KOPT-K1 (cell line): ENCODE measurements at regions not wholly inside any gene's neighbourhood (a gene's known extent, or its start where the extent isn't known, plus 50 kb on each side); places are given as distances from the start of the nearest gene placed in this dataset.
"Not testable (repeated sequence)": the region's sequence is repeated elsewhere in the genome, so short reads cannot be mapped to it uniquely, and the experiment has no call there.

ENCODE experiments used
- H3K27ac ChIP-seq: fragments of 200-600 bp; sonication (generic); 2 replicates; pipeline ENCODE4 v1.5.1; 2016; ENCODE audit warnings: antibody characterized with exemption, mild to moderate bottlenecking, low read depth, low read length; ENCODE audit not compliant: poor library complexity, severe bottlenecking
- H3K36me3 ChIP-seq: fragments of 200-600 bp; sonication (generic); 2 replicates; pipeline ENCODE4 v1.5.1; 2017; ENCODE audit warnings: antibody characterized with exemption, mild to moderate bottlenecking, low read length, moderate library complexity; ENCODE audit not compliant: insufficient read depth
- H3K9me3 ChIP-seq: fragments of 200-600 bp; sonication (generic); 2 replicates; pipeline ENCODE4 v1.5.1; 2017; ENCODE audit warnings: antibody characterized with exemption, low read length, mild to moderate bottlenecking; ENCODE audit not compliant: insufficient read depth, poor library complexity, severe bottlenecking

DNA sequence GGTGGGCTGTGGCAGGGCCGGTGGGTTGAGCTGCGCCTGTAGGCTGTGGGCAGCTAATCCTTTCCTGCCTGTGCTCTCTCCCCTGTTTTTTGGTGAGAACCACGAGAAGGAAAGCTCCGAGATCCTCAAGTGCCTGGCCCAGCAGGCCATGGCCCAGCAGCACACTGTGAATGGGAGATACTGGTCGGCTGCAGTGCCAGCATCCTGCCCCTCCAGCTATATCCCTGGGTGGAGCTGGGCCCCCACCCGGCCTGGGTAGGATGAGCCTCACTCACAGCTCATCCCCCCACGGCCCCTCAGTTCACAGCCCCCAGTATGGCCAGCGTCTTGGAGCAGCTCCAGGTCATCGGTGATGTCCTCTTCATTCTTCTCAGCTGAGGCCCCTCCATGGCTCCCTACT is 164.4 kb upstream of the ZNF267 start:
- H3K9me3 ChIP-seq = no peaks in the 10 kb centered on the region
- H3K36me3 ChIP-seq = peaks cover 55% of the 10 kb centered on the region
- peak overlapping the region; percentile 60 for H3K27ac ChIP-seq

DNA sequence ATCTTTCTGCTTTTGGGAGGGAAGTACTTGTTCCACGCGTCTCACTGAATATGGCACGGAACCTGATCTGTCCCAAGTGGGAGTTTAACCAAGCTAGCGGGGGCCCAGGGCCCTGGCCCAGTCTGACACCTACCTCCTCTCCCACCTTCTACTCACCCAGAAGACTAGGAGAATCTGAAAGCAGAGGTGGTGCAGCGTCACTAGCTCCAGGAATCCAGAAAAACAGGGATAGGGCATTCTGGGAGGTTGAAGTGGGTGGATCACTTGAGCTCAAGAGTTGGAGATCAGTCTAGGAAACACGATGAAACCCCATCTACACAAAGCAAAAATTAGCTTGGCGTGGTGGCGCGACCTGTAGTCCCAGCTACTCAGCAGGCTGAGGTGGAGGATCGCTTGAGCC is 163.5 kb upstream of the ZNF267 start:
- no peak overlapping the region for H3K27ac ChIP-seq
- H3K9me3 ChIP-seq = no peaks in the 10 kb centered on the region
- peaks cover 52% of the 10 kb centered on the region for H3K36me3 ChIP-seq

DNA sequence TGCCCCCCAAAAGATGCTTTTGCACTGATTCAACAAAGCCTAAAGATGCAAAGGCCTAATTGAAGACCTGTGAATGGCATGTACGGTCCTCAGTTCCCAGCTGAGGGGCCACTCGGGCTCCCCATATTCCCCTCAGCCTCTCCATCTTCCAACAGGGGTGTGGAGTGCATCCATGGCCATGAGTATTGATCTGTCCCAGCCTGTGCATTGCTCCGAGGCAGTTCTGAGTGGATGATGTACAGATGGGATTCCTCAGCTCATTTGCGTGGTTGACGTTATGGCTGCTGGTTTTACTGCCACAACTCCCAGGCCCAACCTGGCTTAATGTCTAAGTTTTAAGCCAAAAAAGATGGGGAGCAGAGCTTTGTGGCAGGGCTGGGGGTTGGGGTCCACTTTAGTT is 162.7 kb upstream of the ZNF267 start:
- Histone ChIP-seq H3K36me3 (peaks cover 49% of the 10 kb centered on the region), H3K9me3 (no peaks in the 10 kb centered on the region), H3K27ac (no peak overlapping the region)

DNA sequence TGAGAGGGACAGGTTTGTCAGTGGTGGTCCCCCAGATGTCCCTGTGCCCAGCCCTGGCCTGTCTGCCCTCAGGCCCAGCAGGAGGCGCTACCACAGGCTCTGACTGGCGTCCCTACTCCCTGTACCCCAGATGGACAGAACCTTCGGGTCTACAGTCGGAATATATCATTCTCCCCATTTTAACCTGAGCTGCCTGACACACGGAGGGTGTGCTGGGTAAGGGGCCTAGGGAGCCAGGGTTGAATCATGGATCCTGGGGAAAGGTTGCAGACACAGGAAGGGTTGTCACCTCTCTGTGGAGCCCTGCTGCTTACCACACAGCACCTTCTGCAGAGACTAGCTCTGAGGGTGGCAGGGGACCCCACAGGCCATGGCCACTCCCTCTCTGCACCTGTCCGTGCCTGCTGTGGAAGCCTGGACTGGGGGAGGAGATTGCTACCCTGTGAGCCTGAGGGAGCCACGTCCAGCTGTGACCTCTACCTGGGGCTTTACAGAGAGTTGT is 162.2 kb upstream of the ZNF267 start:
- H3K27ac ChIP-seq = no peak overlapping the region
- peaks cover 49% of the 10 kb centered on the region for H3K36me3 ChIP-seq
- no peaks in the 10 kb centered on the region for H3K9me3 ChIP-seq

DNA sequence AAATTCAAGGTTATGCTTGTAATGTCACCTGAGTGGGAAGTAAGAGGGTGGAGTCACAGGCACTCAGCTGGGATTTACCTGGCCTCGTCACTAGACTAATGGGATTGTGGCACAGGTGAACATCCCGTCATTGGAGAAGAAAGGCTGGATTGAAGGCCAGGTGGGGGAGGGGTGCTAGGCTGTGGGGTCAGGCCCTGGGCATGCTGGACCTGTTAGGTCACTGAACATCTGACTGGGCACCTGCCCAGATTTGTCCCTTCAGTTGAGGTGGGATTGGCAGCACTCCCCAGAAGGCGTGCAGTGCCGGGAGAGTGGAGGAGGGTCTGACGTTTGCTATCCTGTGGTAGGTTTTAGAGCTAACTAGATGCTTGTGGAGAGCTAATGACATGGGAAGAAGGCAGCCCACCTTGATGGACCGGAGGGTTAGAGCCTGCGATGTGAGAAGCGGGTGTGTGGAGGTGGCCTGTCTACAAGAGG is 161.5 kb upstream of the ZNF267 start:
- Histone ChIP-seq H3K27ac (no peak overlapping the region), H3K9me3 (no peaks in the 10 kb centered on the region), H3K36me3 (peaks cover 44% of the 10 kb centered on the region)

DNA sequence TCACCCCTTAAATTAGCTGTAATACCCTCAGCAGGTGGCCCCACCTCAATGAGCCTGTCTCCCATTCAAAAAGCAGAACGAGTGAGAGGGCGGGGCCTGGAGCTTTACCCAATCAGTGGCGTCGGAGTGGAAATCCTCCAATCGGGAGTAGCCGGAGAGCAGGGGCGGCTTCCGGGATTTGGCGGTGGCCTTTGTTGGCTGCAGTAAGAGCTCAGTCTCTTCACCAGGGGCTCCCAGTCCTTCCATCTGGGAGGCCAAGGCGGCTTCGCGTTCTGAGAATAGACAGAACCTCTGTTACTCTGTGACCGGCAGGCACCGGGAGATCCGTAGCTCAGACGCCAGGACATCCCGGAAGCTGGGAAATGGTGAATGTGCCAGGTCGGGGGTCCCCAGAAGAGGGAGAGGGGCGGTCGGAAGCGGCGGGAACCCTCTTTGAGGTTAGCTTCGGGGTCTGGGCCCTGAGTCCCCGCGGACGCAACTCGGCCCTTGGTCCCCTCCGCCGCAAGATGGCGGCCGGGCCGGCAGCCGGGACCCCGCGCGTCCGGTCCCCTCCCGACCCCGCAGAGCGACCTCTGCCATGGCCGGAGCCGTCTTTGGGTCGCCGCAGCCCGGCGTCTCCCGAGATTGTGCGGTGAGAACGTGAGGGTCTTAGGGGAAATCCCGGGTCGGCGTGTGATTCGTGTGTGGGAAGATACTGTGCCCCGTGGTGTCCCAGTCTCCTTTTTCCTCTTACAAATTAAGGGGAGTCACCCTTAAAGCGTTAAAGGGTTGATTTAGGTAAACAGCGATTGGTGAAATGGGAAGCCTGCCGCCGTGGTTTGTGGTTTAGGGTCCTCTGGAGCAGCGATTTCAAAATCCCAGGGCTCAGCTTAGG is 160.3 kb upstream of the ZNF267 start:
- H3K27ac ChIP-seq = peak overlapping the region; percentile 87
- H3K36me3 ChIP-seq = peaks cover 36% of the 10 kb centered on the region
- H3K9me3 ChIP-seq = peaks cover 10% of the 10 kb centered on the region

DNA sequence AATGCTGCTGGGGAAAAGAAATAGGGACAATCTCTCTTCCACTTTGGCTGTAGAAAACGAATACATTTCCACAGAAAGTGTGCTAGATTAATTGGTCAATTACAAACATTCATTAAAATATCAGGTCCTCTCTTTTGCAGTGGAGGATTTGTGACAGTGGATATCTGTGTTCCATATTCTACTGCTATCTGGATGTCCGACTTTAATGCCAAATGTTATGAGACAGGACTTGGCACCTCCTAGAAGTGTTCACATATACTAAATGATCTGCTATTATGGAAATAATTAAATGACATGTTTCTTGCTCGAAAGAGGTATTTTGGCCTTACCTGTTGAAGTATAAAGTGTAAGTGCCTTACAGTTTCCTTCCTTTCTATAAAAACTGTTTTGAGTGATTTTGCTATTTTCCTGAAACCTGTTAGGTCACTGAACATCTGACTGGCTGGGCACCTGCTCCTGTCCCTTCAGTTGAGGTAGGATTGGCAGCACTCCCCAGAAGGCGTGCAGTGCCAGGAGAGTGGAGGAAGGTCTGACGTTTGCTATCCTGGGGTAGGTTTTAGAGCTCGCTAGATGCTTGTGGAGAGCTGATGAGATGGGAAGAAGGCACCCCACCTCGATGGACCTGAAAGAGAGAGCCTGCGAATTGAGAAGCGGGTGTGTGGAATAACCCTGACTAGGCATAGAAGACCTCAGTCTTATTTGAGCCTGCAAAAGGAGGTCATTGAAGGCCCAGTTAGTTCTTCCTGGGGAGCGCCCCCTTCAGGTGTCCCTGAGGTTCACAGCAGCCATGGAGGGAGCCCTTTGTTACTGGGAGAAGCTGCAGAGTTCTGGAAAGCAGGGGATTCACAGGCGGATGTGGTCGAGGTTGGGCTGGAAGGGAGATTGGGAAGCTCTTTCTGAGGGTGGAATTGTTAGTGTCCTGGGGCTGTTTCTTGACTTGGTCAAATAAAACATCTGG is 159.4 kb upstream of the ZNF267 start:
- peaks cover 35% of the 10 kb centered on the region for H3K36me3 ChIP-seq
- H3K9me3 ChIP-seq = peaks cover 19% of the 10 kb centered on the region
- peak overlapping the region; percentile 87 for H3K27ac ChIP-seq

DNA sequence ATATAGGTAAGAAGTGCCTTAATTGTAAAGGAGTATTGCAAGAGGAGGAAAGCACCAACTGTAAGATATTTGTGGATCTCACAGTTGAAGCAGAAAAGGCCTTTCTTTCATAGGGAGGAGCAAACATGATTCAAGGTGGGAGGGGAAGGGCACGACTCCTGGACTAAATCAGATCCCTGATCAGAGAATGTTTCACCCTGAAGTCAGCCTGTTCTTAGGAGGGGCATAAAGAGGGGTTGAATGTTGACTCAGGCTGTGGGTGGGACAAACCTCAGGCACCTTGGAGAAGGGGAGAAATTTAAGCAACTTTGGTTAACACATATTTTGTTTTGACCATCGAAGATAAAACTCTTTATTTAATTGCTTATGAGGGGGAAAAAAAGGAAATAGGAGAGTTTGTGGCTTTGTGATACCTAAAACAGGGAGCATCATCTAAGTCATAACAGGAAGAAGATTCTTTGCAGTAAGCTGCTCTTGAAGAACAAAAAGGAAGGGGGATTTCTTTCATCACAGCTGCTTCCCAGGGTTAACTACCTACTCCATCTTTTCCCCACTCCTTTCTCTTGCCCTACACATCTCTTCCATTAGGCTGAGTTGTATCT is 158.6 kb upstream of the ZNF267 start:
- H3K36me3 ChIP-seq = peaks cover 35% of the 10 kb centered on the region
- peak overlapping the region; percentile 87 for H3K27ac ChIP-seq
- H3K9me3 ChIP-seq = peaks cover 27% of the 10 kb centered on the region

DNA sequence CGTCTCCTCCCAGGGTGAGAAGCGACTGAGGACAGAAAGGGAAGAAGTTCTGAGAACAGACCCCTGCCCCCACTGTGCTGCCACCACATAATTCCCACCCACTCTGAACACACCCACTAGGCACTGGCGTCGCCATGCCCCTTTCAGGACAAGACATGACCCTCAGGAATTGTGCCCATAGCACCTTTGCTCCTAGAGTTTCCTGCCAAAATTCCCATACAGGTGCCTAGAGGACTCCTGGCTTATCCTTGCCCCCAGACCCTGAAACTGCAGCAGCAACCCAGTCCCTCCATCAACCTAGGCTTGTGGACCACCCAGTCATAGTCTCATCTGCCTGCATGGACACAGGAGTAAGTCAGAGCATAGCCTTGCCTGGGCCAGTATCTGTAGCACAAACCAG is 157.7 kb upstream of the ZNF267 start:
- H3K27ac ChIP-seq = no peak overlapping the region
- peaks cover 43% of the 10 kb centered on the region for H3K36me3 ChIP-seq
- H3K9me3 ChIP-seq = peaks cover 34% of the 10 kb centered on the region

DNA sequence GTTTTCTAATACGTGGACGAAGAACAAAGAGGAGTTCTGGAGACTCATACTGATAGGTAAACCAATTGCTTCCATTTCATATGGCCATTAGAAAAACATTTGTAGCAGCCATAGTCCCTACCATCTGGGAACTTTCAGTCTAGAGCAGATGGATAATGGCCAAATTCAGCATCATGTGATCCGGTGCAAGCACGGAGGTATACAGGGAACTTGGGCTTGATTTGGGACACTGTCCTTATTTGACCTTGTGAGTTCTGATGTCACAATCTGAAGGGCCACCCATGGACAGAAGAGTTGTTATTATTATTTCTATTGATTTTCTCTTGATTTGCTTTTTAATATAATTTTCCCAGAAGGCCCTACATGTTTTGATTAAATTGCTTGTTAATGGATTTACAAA is 154.6 kb upstream of the ZNF267 start:
- Histone ChIP-seq H3K27ac (no peak overlapping the region), H3K36me3 (peaks cover 66% of the 10 kb centered on the region), H3K9me3 (peaks cover 55% of the 10 kb centered on the region)

DNA sequence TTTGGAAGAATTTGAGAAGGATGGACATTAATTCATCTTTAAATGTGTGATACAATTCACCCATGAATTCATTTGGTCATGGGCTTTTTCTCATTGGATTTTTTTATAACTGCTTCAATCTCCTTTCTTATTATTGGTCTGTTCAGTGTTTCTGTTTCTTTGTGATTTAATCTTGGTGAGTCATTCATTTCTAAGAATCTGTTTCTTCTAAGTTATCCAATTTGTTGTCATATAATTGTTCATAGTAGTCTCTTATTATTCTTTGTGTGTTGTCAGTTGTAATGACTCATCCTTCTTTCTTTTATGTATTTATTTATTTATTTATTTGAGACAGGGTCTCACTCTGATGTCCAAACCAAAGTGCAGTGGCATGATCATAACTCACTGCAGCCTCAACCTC is 146.1 kb upstream of the ZNF267 start:
- H3K27ac ChIP-seq = no peak overlapping the region
- H3K9me3 ChIP-seq = peaks cover 77% of the 10 kb centered on the region
- H3K36me3 ChIP-seq = peaks cover 89% of the 10 kb centered on the region

DNA sequence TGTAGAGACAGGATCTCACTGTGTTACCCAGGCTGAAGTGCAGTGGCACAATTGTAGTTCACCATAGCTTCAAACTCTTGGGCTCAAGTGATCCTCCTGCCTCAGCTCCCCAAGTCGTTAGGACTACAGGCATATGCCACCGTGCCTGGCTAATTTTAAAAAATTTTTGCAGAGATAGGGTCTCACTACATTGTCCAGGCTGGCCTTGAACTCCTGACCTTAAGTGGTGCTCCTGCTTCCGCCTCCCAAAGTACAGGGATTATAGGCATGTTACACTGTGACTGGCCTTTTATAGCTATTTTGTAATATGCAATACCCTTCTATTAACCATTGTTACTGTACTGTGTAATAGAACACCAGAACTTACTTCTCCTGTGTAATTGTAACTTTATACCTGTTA is 139.3 kb upstream of the ZNF267 start:
- Histone ChIP-seq H3K9me3 (peaks cover 76% of the 10 kb centered on the region), H3K27ac (no peak overlapping the region), H3K36me3 (peaks cover 78% of the 10 kb centered on the region)

DNA sequence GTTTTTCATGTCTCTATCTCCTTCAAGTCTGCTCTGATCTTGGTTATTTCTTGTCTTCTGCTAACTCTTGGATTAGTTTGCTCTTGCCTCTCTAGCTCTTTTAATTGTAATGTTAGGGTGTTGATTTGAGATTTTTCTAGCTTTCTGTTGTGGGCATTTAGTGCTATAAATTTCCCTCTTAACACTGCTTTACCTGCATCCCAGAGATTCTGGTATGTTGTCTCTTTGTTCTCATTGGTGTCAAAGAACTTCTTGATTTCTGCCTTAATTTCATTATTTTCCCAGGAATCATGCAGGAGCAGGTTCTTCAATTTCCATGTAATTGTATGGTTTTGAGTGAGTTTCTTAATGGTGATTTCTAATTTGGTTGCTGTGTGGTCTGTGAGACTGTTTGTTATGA is 128.5 kb upstream of the ZNF267 start:
- not testable (repeated sequence) for H3K27ac ChIP-seq
- Histone ChIP-seq H3K36me3 (peaks cover 36% of the 10 kb centered on the region; the same call in 1 of the 2 replicates), H3K9me3 (peaks cover 88% of the 10 kb centered on the region)

DNA sequence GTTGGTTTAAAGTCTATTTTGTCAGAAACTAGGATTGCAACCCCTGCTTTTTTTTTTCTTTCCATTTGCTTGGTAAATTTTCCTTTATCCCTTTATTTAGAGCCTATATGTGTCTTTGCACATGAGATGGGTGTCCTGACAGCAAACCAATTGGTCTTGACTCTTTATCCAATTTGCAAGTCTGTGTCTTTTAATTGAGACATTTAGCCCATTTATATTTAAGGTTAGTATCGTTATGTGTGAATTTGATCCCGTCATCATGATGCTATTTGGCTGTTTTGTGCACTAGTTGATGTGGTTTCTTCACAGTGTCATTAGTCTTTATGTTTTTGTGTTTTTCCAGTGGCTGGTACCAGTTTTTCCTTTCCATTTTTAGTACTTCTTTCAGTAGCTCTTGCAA is 127.7 kb upstream of the ZNF267 start:
- H3K36me3 ChIP-seq = peaks cover 34% of the 10 kb centered on the region; the same call in 1 of the 2 replicates

More for the DNA sequence above, 127.7 kb upstream of the ZNF267 start:
- peaks cover 88% of the 10 kb centered on the region for H3K9me3 ChIP-seq
- H3K27ac ChIP-seq = no peak overlapping the region
